GM19328 (cell line): ENCODE measurements at regions not wholly inside any gene's neighbourhood (a gene's known extent, or its start where the extent isn't known, plus 50 kb on each side); places are given as distances from the start of the nearest gene placed in this dataset.

Experiments
- ATAC-seq: cut with Tn5 transposase; IDR thresholded peaks from one replicate; pipeline ENCODE4 v1.9.1; 2021; ENCODE audit warnings: mild to moderate bottlenecking, moderate library complexity; ENCODE audit not compliant: unreplicated experiment

GRCh38 chr6:71476872-71477271, 188.3 kb downstream of the OGFRL1 start:
- ATAC-seq, result no peak

GRCh38 chr6:71478834-71479541, 190.4 kb downstream of the OGFRL1 start:
- ATAC-seq, result no peak

GRCh38 chr6:71480577-71480976, 192.0 kb downstream of the OGFRL1 start:
- ATAC-seq, result no peak

DNA sequence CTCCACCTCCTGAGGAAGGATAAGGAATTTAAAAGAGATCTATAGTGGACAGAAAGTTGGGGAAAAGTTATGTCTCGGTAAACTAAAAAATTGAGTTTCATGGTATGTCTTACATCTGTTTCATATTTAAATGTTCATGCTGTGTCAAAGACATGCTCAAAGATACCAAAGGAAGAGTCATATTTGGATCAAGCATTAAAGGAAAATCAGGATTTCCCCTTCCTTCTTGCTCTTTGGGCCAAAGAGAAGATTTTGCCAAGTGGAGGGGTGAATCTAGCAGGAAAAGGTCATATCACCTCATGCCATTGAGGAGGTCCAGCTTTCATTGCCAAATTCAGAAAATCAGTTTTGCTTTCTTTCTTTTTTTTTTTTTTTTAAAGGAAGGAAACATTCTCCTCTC, 192.4 kb downstream of the OGFRL1 start:
- no peak for ATAC-seq

GRCh38 chr6:71481801-71482200, 193.2 kb downstream of the OGFRL1 start:
- no peak for ATAC-seq

DNA sequence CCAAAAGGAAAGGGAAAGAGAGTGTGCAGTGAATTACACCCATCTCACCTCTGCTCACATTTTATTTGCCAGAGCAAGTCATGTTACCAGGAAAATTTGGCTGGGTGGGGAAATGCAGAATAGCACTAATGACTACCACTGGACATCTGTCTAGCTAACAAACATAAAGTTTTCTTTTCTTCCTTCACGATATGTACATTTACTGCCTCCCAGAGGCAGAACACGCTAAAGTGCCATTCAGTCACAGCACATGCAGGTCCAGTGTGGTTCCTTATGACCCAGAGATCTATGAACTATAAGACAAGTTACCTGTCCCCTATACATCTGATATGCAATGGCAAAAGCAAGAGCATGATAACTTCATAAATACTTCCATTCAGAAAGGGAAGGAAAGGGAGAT, 194.1 kb downstream of the OGFRL1 start:
- no peak for ATAC-seq

DNA sequence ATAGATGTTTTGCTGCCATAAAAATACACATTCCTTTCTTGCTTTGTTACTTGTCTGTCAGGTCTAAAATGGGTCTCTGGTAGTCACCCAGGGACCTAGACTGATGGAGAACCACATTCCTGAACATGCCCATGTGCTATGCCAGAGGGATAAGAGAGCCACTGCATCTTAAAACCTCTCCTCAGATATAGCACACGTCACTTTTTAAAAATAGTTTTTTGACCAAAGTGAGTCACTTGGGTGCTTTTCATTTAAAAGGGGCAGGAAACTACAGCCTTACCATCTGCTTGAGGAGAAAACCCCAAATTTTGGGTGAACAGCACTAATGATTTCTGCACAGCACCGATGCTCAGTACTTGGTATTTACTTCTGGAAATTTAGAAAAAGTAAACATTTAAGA, 197.8 kb downstream of the OGFRL1 start:
- ATAC-seq, result no peak

- no peak for ATAC-seq
Measured at GRCh38 chr6:71488186-71488585, 199.6 kb downstream of the OGFRL1 start.

GRCh38 chr6:71489736-71490135, 201.1 kb downstream of the OGFRL1 start:
- ATAC-seq, result no peak

GRCh38 chr6:71490876-71491275, 202.3 kb downstream of the OGFRL1 start:
- no peak for ATAC-seq

DNA sequence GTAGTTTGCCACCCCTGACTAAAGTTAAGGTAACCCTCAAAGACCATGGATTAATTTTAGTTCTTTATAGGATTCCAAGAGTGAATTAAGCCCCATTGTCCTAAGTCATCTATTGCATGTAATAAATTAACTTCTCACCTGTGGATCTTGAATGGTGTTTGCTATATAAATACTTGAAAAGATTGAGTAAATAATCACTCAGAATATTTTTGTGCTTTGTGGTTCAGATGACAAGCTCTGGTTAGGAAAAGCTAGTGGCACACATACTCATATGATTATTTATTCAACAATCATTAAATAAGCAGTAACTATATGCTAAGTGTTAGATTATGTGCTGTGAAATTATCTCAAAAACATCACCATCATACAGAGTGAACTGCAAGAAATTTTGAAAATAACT, 203.2 kb downstream of the OGFRL1 start:
- ATAC-seq, result no peak

- ATAC-seq, result no peak
Measured at GRCh38 chr6:71492668-71493067, 204.1 kb downstream of the OGFRL1 start.

- peak; percentile 100 for ATAC-seq
Measured at GRCh38 chr6:71496018-71496721, 207.6 kb downstream of the OGFRL1 start.

DNA sequence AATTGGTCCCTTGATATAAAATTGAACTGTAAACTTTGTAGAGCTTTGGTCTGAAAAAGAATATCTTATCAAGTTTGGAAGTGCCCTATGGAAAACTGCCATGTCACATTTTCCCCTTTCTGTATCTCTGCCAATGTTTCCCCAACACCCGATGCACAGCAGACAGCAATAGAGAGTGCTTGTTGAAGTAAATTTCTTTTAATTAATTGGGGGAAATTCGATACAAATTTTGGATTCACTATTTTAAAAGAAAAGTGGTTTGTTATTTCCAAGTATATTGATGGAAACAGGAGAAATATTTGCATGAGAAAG, 208.1 kb downstream of the OGFRL1 start:
- no peak for ATAC-seq

DNA sequence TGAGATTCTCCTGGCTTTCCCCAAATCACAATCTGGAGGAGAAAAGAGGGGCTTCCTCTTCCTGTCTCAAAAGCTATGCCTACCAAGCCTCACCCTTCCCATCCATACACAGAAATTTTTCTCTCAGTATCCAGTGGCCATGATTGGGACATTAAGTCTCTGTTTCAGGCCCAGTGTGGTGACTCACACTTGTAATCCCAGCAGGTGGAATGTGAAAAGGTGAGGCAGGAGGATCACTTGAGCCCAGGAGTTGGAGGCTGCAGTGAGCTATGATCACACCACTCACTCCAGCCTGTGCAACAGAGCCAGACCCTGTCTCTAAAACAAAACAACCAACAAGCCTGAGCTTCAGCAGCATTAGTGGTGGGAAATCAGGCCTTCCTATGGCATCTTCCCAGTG, 210.0 kb downstream of the OGFRL1 start:
- ATAC-seq, result no peak

DNA sequence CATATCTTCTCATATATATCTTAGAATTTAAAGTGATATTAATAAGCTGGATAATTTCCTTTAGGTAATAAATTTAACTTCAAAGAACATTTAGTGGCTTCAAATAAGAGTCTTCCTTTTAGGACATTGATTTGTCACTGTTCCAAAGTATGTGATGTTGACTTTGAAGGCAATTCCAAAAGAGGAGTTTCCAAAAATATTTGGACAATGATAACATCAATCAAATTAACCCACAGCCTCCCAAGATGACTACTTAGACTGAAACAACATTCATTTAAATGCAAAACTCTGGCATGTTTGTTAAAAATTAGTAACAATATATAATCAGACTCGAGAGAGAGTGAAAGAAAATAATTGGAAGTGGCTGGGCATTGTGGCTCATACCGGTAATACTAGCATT, 211.1 kb downstream of the OGFRL1 start:
- no peak for ATAC-seq

DNA sequence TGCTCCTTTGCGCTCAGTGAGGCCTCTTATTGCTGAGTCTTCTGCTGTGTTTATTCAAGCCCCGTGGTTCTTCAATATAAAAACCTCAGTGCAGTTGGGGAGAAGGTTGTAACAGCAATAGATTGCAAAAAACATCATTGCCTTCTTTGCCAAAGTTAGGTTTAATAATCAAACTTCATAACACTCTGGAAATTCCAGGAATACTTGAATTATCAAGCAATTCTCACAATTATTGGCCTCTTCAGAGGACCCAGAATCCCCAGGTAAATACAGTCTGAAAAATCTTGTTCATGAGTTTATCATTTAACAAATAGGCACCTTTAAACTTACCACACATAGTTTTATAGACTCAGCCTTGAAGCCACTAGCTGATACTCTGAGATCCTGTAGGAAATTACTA, 213.6 kb downstream of the OGFRL1 start:
- ATAC-seq, result no peak

- ATAC-seq, result no peak
Measured at GRCh38 chr6:71502956-71503355, 214.3 kb downstream of the OGFRL1 start.

DNA sequence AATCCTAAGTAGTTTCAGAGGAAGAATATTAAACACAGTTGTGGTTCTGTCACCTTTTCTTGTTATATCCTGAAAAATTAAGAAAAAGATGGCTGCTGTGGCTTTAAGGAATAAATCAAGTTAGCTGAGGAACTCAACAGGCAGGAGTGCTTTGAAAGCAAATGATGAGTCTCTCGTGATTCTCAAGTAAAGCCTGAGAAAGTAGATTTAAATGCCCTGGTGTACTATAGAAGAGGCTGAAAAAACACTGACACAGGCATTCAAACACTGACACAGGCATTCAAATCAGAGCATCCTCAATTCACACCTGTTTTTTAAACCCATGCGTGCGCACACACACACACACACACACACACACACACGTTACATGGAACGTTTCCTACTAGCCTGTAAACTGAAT, 218.6 kb downstream of the OGFRL1 start:
- ATAC-seq, result no peak

- no peak for ATAC-seq
Measured at GRCh38 chr6:71509191-71510005, 220.8 kb downstream of the OGFRL1 start.

DNA sequence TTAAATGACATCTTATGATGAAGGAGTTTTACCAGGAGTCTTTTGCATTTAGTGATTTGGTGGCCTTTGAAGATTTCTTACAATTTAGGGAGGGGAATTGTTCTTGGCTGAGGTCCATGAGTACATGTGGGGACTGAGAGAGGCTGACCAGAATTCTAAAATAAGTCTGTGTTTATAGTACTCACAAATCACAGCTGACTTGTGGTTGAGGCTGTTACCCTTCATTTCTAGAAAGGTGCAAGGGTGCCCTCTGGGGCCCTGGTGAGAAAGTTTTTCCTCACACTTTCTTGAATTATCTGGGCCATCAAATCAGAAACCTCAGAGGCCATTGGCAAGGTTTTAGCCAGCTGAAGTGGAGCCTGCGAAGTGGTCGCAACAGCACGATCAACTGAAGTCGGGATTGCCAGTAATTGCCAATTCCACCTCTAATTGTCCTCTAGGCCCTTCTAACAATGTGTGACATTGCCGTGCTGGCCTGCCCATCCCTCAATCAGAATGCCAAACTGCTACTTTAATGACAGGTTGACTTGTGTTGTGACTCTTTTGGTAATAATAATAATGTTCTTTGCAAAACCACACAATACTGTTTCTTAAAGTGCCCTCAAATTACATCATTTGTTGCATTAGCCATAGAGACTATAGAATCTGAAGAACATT, 221.6 kb downstream of the OGFRL1 start:
- ATAC-seq, result peak; percentile 69
